ENCODE measurements at regions not wholly inside any gene's neighbourhood (a gene's known extent, or its start where the extent isn't known, plus 50 kb on each side); places are given as distances from the start of the nearest gene placed in this dataset.

DNA sequence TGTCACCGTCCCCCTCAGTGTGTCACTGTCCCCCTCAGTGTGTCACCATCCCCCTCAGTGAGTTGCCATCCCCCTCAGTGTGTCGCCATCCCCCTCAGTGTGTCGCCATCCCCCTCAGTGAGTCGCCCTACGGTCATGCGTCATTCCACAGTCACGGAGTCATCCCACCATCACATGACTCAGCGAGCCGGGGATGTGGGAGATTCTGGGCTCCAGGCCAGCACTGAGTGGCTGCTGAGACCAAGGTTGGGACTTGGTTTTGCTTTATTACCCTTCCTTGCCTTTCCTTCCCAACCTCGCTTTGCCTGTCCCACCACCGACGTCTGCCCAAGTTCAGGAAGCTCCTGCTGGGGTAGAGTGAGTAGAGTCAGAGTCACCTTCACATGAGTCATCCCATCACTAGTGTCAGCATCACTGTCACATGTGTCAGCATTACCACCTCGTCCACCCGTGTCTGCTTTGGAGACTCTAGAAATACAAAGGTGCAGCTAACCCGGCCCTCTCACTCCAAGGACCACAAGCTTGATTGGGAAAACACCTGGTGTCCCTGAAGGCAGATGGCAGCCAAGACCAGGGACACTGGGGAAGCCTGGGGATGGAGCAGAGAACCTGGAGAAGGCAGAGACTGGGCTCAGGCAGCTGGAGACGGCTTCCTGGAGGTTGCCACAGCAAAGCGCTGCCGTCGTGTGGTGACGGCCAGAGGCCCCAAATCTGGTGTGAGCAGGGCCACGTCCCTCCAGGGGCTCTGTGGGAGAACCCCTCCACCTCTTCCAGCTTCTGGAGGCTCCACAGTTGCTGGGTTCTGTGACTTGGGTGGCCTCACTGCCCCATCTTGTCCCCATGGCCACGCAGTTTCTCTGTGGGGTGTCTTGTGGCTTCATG is 485.2 kb upstream of the SALL3 start:
- intact Hi-C loops (cut with DNase I; ENCODE audit: low total_unique reads) = no loop called here
- Histone ChIP-seq H3K27ac (no peak overlapping the region), H3K9me3 (peaks cover 7 to 25% of the 10 kb centered on the region in 2 donors)

DNA sequence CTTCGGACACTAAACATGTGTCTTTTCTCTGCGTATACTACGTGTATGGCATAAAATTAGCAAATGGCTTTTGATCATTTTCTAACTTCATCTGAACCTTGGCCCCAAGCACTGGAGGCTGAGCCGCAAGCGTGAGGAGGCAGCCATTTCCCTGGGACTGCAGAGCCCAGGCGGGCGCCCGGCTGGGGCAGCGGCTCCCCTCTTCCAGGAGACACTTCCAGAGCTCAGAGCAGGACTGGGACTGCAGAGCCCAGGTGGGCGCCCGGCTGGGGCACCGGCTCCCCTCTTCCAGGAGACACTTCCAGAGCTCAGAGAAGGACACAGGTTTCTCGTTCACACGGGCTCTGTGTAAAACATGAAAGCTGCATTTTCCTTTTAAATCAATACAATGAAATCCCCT is 484.1 kb upstream of the SALL3 start:
- Histone ChIP-seq H3K4me1 (no peaks in the 10 kb centered on the region), H3K27me3 (no peaks in the 10 kb centered on the region), H3K9me3 (peaks cover 7 to 20% of the 10 kb centered on the region in 2 donors), H3K27ac (no peak overlapping the region), H3K4me3 (no peak overlapping the region), H3K36me3 (no peaks in the 10 kb centered on the region)
- DNase-seq (ENCODE audit: low spot score in 2 of 2) = no peak
- TF ChIP-seq, protein P1, sequence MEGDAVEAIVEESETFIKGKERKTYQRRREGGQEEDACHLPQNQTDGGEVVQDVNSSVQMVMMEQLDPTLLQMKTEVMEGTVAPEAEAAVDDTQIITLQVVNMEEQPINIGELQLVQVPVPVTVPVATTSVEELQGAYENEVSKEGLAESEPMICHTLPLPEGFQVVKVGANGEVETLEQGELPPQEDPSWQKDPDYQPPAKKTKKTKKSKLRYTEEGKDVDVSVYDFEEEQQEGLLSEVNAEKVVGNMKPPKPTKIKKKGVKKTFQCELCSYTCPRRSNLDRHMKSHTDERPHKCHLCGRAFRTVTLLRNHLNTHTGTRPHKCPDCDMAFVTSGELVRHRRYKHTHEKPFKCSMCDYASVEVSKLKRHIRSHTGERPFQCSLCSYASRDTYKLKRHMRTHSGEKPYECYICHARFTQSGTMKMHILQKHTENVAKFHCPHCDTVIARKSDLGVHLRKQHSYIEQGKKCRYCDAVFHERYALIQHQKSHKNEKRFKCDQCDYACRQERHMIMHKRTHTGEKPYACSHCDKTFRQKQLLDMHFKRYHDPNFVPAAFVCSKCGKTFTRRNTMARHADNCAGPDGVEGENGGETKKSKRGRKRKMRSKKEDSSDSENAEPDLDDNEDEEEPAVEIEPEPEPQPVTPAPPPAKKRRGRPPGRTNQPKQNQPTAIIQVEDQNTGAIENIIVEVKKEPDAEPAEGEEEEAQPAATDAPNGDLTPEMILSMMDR (IDR thresholded peaks at IDR 0.05) = no peak
- no peak for TF ChIP-seq POLR2AphosphoS5 (IDR thresholded peaks at IDR 0.05)
- no peak for TF ChIP-seq POLR2A (IDR thresholded peaks at IDR 0.05)
- intact Hi-C loops (cut with DNase I; ENCODE audit: low total_unique reads) = no loop called here

More for the DNA sequence above, 485.2 kb upstream of the SALL3 start:
- Histone ChIP-seq H3K4me1 (no peaks in the 10 kb centered on the region), H3K36me3 (no peaks in the 10 kb centered on the region), H3K27me3 (no peaks in the 10 kb centered on the region), H3K4me3 (no peak overlapping the region)
- TF ChIP-seq POLR2AphosphoS5 (IDR thresholded peaks at IDR 0.05) (no peak), POLR2A (IDR thresholded peaks at IDR 0.05) (no peak)
- TF ChIP-seq, protein P1 (IDR thresholded peaks at IDR 0.05) = no peak
- DNase-seq (ENCODE audit: low spot score in 2 of 2) = no peak

DNA sequence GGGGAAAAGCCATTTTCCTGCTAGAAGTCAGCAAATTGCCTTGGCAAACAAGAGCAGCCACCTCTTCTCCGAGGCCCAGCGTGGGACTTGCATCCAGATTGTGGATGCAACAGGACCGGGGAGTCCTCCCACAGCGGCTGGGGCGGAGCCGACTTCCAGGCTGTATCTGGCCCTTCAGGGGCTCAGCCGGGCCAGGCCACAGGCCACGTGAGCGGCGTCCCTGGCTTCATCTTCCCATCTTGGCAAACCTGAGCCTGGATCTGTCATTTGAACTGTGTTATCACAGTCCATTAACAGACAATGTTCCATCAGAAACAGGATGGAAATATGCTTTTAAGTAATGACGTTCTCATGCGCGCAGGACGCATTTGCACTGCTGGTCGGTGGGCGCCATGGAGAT is 483.5 kb upstream of the SALL3 start:
- intact Hi-C loops (cut with DNase I; ENCODE audit: low total_unique reads) = no loop called here

DNA sequence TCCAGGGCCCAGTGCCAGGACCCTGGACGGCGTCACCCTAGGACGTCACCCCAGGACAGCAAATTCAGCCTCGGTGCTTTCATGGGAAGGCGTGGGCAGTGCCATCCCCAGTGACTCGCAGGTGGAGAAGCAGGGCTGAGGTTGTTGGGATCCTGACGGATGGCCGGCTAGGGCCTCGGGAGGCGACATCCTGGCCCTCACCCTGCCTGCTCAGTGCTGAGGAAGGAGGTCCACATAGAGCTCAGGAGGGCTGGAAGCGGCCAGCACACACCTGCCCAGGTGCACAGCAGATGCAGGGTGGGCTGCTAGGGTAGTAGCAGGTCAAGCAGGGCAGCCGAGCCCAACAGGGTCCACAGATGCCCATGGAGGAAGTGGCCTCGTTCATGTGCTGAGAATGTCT is 482.0 kb upstream of the SALL3 start:
- Histone ChIP-seq H3K27ac (no peak overlapping the region), H3K4me3 (no peak overlapping the region), H3K9me3 (peaks cover 0 to 5% of the 10 kb centered on the region in 2 donors), H3K4me1 (no peaks in the 10 kb centered on the region), H3K36me3 (no peaks in the 10 kb centered on the region), H3K27me3 (no peaks in the 10 kb centered on the region)
- intact Hi-C loops (cut with DNase I; ENCODE audit: low total_unique reads) = no loop called here
- TF ChIP-seq POLR2A (IDR thresholded peaks at IDR 0.05) (no peak), POLR2AphosphoS5 (IDR thresholded peaks at IDR 0.05) (no peak)
- TF ChIP-seq, protein P1 (IDR thresholded peaks at IDR 0.05) = no peak
- DNase-seq (ENCODE audit: low spot score in 2 of 2) = no peak

More for the DNA sequence above, 483.5 kb upstream of the SALL3 start:
- Histone ChIP-seq H3K36me3 (no peaks in the 10 kb centered on the region), H3K4me3 (no peak overlapping the region), H3K9me3 (peaks cover 7 to 15% of the 10 kb centered on the region in 2 donors), H3K27me3 (no peaks in the 10 kb centered on the region), H3K27ac (no peak overlapping the region), H3K4me1 (no peaks in the 10 kb centered on the region)
- DNase-seq (ENCODE audit: low spot score in 2 of 2) = no peak
- TF ChIP-seq, protein P1 (IDR thresholded peaks at IDR 0.05) = no peak
- TF ChIP-seq POLR2A (IDR thresholded peaks at IDR 0.05) (no peak), POLR2AphosphoS5 (IDR thresholded peaks at IDR 0.05) (no peak)

DNA sequence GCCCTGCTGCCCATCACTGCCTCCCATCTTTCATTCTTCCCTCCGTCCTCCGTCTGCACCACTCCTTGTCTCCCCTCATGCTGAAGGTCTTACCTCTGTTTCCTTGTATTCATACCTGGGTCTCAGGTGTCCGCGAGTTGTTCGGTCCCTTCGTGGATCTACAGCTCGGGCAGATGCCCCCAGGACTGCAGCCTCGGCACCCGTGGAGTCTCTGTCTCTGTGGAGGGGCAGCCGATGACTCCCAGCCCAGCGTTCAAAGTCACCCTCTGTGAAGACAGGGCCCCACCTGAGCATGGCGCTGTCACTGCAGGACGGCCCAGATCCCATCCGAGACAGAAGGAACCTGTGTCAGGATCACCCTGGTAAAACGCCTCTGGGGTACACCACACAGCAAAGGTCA is 480.0 kb upstream of the SALL3 start:
- H3K4me1 ChIP-seq = no peaks in the 10 kb centered on the region
- no peak for DNase-seq (ENCODE audit: low spot score in 2 of 2)
- no peak for TF ChIP-seq POLR2AphosphoS5 (IDR thresholded peaks at IDR 0.05)
- TF ChIP-seq, protein P1 (IDR thresholded peaks at IDR 0.05) = no peak
- no peak for TF ChIP-seq POLR2A (IDR thresholded peaks at IDR 0.05)
- H3K27me3 ChIP-seq = no peaks in the 10 kb centered on the region
- intact Hi-C loops (cut with DNase I; ENCODE audit: low total_unique reads) = no loop called here
- no peak overlapping the region for H3K4me3 ChIP-seq
- H3K9me3 ChIP-seq = no peaks in the 10 kb centered on the region
- H3K36me3 ChIP-seq = no peaks in the 10 kb centered on the region
- H3K27ac ChIP-seq = no peak overlapping the region
